Lung (tissue), 11 donors: ENCODE measurements at regions not wholly inside any gene's neighbourhood (a gene's known extent, or its start where the extent isn't known, plus 50 kb on each side); places are given as distances from the start of the nearest gene placed in this dataset.

ENCODE experiments used
- ATAC-seq: fragments of 200-7000 bp; cut with Tn5 transposase; one replicate; pipeline ENCODE4 v1.9.1; 2020; ENCODE audit warnings: moderate number of reproducible peaks; ENCODE audit not compliant: insufficient read depth, low FRiP score
- DNase-seq, 3 donors: peaks; one replicate each; pipeline ENCODE4 v3.0.0-alpha.2; 2013 to 2017
- H3K27ac ChIP-seq, 2 donors: one replicate each; pipeline ENCODE4 v1.5.1; 2013; ENCODE audit warnings: mild to moderate bottlenecking in 2 of 2, moderate library complexity in 2 of 2, control low read depth in 1 of 2, inconsistent platforms in 1 of 2, low read depth in 1 of 2, low read length in 1 of 2
- H3K27me3 ChIP-seq, 3 donors: one replicate each; pipeline ENCODE4 v1.5.1; 2013; ENCODE audit warnings: low read length in 2 of 3; ENCODE audit not compliant: control insufficient read depth in 3 of 3, insufficient read depth in 3 of 3
- H3K36me3 ChIP-seq, 4 donors: one replicate each; pipeline ENCODE4 v1.5.1; 2013; ENCODE audit warnings: low read length in 4 of 4, mild to moderate bottlenecking in 1 of 4, moderate library complexity in 1 of 4; ENCODE audit not compliant: control insufficient read depth in 4 of 4, insufficient read depth in 4 of 4
- H3K4me1 ChIP-seq, 5 donors: one replicate each; pipeline ENCODE4 v1.5.1; 2013; ENCODE audit warnings: low read length in 5 of 5, mild to moderate bottlenecking in 2 of 5, moderate library complexity in 1 of 5; ENCODE audit not compliant: control insufficient read depth in 5 of 5, insufficient read depth in 5 of 5
- H3K4me3 ChIP-seq: one replicate; pipeline ENCODE4 v1.5.1; 2013; ENCODE audit warnings: mild to moderate bottlenecking, control low read depth, moderate library complexity
- H3K9ac ChIP-seq, 2 donors: one replicate each; pipeline ENCODE4 v1.5.1; 2013; ENCODE audit warnings: low read length in 2 of 2, control low read depth in 1 of 2; ENCODE audit not compliant: insufficient read depth in 1 of 2
- H3K9me3 ChIP-seq, 4 donors: one replicate each; pipeline ENCODE4 v1.5.1; 2013; ENCODE audit warnings: low read length in 3 of 4, mild to moderate bottlenecking in 1 of 4, moderate library complexity in 1 of 4; ENCODE audit not compliant: control insufficient read depth in 4 of 4, insufficient read depth in 3 of 4
- CTCF ChIP-seq: IDR thresholded peaks from 2 replicates; pipeline ENCODE4 v1.5.1; 2012; ENCODE audit warnings: mild to moderate bottlenecking; ENCODE audit errors: control extremely low read depth, extremely low read depth
- WGBS, 2 donors: extraction: QIAGEN DNeasy Blood & Tissue Kit; methylation state at CpG; one replicate each; pipeline ENCODE4 v1.1.7; 2013; 5-methylcytosine and 5-hydroxymethylcytosine counted together
- donor health status: control.
- donor health status: control.
- donor health status: Bipolar disorder and iron deficiency.
- donor health status: healthy.
- donor health status: DM: yes; HTN: yes; CAD: no.

- no peak overlapping the region for H3K27ac ChIP-seq
- 96% methylated on average over 2 of the region's 2 CpGs for WGBS, 2 donors
- H3K36me3 ChIP-seq, result no peaks in the 10 kb centered on the region
- H3K27me3 ChIP-seq, result no peaks in the 10 kb centered on the region
- no peaks in the 10 kb centered on the region for H3K9me3 ChIP-seq
- no peak for DNase-seq
- no peaks in the 10 kb centered on the region for H3K4me1 ChIP-seq
- H3K4me3 ChIP-seq, result no peak overlapping the region
- TF ChIP-seq CTCF, result no peak
- no peak for ATAC-seq
- no peak overlapping the region for H3K9ac ChIP-seq
Observed at GRCh38 chr5:96147866-96148265, 186.2 kb upstream of the ELL2 start.

- Histone ChIP-seq H3K4me3 (no peak overlapping the region), H3K4me1 (no peaks in the 10 kb centered on the region), H3K27ac (no peak overlapping the region), H3K36me3 (no peaks in the 10 kb centered on the region), H3K9ac (no peak overlapping the region), H3K27me3 (no peaks in the 10 kb centered on the region), H3K9me3 (no peaks in the 10 kb centered on the region)
- no peak for TF ChIP-seq CTCF
- ATAC-seq (peak; percentile 80), DNase-seq (peak in 2 of 3 donors; percentile 37 to 67)
- 51 to 58% methylated on average over 2 of the region's 2 CpGs for WGBS, 2 donors
Observed at GRCh38 chr5:96146675-96147074, 185.0 kb upstream of the ELL2 start.

GRCh38 chr5:96144289-96144688, 182.6 kb upstream of the ELL2 start:
- Histone ChIP-seq H3K36me3 (no peaks in the 10 kb centered on the region), H3K27ac (no peak overlapping the region), H3K4me1 (no peaks in the 10 kb centered on the region), H3K27me3 (no peaks in the 10 kb centered on the region), H3K9ac (no peak overlapping the region), H3K9me3 (no peaks in the 10 kb centered on the region), H3K4me3 (no peak overlapping the region)
- no peak for TF ChIP-seq CTCF
- WGBS, 2 donors, result 75 to 82% methylated on average over 3 of the region's 3 CpGs
- ATAC-seq, result no peak
- DNase-seq, result peak in 2 of 3 donors; percentile 19 to 45

GRCh38 chr5:96143450-96143849, 181.8 kb upstream of the ELL2 start:
- H3K9ac ChIP-seq, result no peak overlapping the region
- H3K4me3 ChIP-seq, result no peak overlapping the region
- WGBS, 2 donors, result 79 to 86% methylated on average over 2 of the region's 2 CpGs
- no peaks in the 10 kb centered on the region for H3K9me3 ChIP-seq
- DNase-seq (no peak), ATAC-seq (no peak)
- no peaks in the 10 kb centered on the region for H3K4me1 ChIP-seq
- no peaks in the 10 kb centered on the region for H3K27me3 ChIP-seq
- H3K27ac ChIP-seq, result no peak overlapping the region
- no peak for TF ChIP-seq CTCF
- H3K36me3 ChIP-seq, result no peaks in the 10 kb centered on the region
